H9 (cell line): ENCODE measurements at regions not wholly inside any gene's neighbourhood (a gene's known extent, or its start where the extent isn't known, plus 50 kb on each side); places are given as distances from the start of the nearest gene placed in this dataset.

Experiments
- DNase-seq: peaks from one replicate; pipeline ENCODE4 v3.0.0-alpha.2; 2017
- H2AFZ ChIP-seq: one replicate; pipeline ENCODE4 v1.6.1; 2013; ENCODE audit warnings: mild to moderate bottlenecking, low read length, control low read depth, moderate library complexity
- H2AK5ac ChIP-seq: 2 replicates; pipeline ENCODE4 v1.6.1; 2013; ENCODE audit warnings: low read length, control low read depth, mixed read lengths; ENCODE audit not compliant: insufficient read length
- H2BK120ac ChIP-seq: one replicate; pipeline ENCODE4 v1.6.1; 2013; ENCODE audit warnings: low read depth, mild to moderate bottlenecking, low read length, control low read depth, inconsistent platforms; ENCODE audit not compliant: poor library complexity, severe bottlenecking
- H2BK12ac ChIP-seq: 2 replicates; pipeline ENCODE4 v1.6.1; 2013; ENCODE audit warnings: low read length, control low read depth, mixed read lengths, low read depth; ENCODE audit not compliant: insufficient read length
- H2BK15ac ChIP-seq: 2 replicates; pipeline ENCODE4 v1.6.1; 2013; ENCODE audit warnings: low read depth, low read length, control low read depth
- H2BK20ac ChIP-seq: one replicate; pipeline ENCODE4 v1.6.1; 2013; ENCODE audit warnings: low read depth, mild to moderate bottlenecking, low read length, control low read depth, inconsistent platforms; ENCODE audit not compliant: poor library complexity, severe bottlenecking
- H2BK5ac ChIP-seq: 2 replicates; pipeline ENCODE4 v1.6.1; 2013; ENCODE audit warnings: low read length, control low read depth, mixed read lengths; ENCODE audit not compliant: insufficient read length
- H3K14ac ChIP-seq: 2 replicates; pipeline ENCODE4 v1.6.1; 2013; ENCODE audit warnings: low read length, control low read depth; ENCODE audit not compliant: insufficient read depth
- H3K18ac ChIP-seq: 2 replicates; pipeline ENCODE4 v1.6.1; 2013; ENCODE audit warnings: low read depth, mild to moderate bottlenecking, mixed read lengths, low read length, control low read depth; ENCODE audit not compliant: insufficient read length
- H3K23ac ChIP-seq: 2 replicates; pipeline ENCODE4 v1.6.1; 2013; ENCODE audit warnings: low read length, control low read depth, mixed read lengths, low read depth; ENCODE audit not compliant: insufficient read length
- H3K23me2 ChIP-seq: 2 replicates; pipeline ENCODE4 v1.6.1; 2013; ENCODE audit warnings: low read depth, mild to moderate bottlenecking, mixed read lengths, low read length, control low read depth; ENCODE audit not compliant: insufficient read length, poor library complexity, severe bottlenecking
- H3K27ac ChIP-seq: 2 replicates; pipeline ENCODE4 v1.5.1; 2013; ENCODE audit warnings: low read length, control low read depth, mixed read lengths, low read depth; ENCODE audit not compliant: insufficient read length
- H3K27me3 ChIP-seq: 2 replicates; pipeline ENCODE4 v1.6.1; 2013; ENCODE audit warnings: low read length, control low read depth, inconsistent platforms; ENCODE audit not compliant: insufficient read depth
- H3K4ac ChIP-seq: 2 replicates; pipeline ENCODE4 v1.6.1; 2013; ENCODE audit warnings: low read depth, mild to moderate bottlenecking, control low read depth, inconsistent platforms, low read length, moderate library complexity
- H3K4me1 ChIP-seq: 2 replicates; pipeline ENCODE4 v1.6.1; 2013; ENCODE audit warnings: low read length, control low read depth, inconsistent platforms; ENCODE audit not compliant: insufficient read depth
- H3K4me2 ChIP-seq: 2 replicates; pipeline ENCODE4 v1.6.1; 2013; ENCODE audit warnings: low read length, control low read depth, mixed read lengths; ENCODE audit not compliant: insufficient read length, insufficient read depth
- H3K56ac ChIP-seq: 2 replicates; pipeline ENCODE4 v1.6.1; 2013; ENCODE audit warnings: low read depth, mild to moderate bottlenecking, mixed read lengths, low read length, control low read depth; ENCODE audit not compliant: insufficient read length
- H3K79me1 ChIP-seq: 2 replicates; pipeline ENCODE4 v1.6.1; 2013; ENCODE audit warnings: low read depth, mild to moderate bottlenecking, moderate library complexity, low read length, control low read depth, inconsistent platforms; ENCODE audit not compliant: insufficient read depth, poor library complexity, severe bottlenecking
- H3K79me2 ChIP-seq: 2 replicates; pipeline ENCODE4 v1.6.1; 2013; ENCODE audit warnings: low read length, control low read depth, inconsistent platforms; ENCODE audit not compliant: insufficient read depth
- H3K9ac ChIP-seq: 2 replicates; pipeline ENCODE4 v1.6.1; 2013; ENCODE audit warnings: low read length, control low read depth, mixed read lengths; ENCODE audit not compliant: insufficient read length; ENCODE audit errors: extremely low read depth
- H3K9me3 ChIP-seq: one replicate; pipeline ENCODE4 v1.6.1; 2013; ENCODE audit warnings: low read depth, low read length, inconsistent platforms; ENCODE audit not compliant: control insufficient read depth
- H3T11ph ChIP-seq: one replicate; pipeline ENCODE4 v1.6.1; 2013; ENCODE audit warnings: mild to moderate bottlenecking, low read length, control low read depth, inconsistent platforms
- H4K20me1 ChIP-seq: one replicate; pipeline ENCODE4 v1.6.1; 2013; ENCODE audit not compliant: control insufficient read depth, insufficient read length, insufficient read depth
- H4K5ac ChIP-seq: 2 replicates; pipeline ENCODE4 v1.6.1; 2013; ENCODE audit warnings: low read depth, mild to moderate bottlenecking, mixed read lengths, low read length, control low read depth; ENCODE audit not compliant: insufficient read length
- H4K8ac ChIP-seq: replicated peaks from 2 replicates; pipeline ENCODE4 v1.6.1; 2013; ENCODE audit warnings: low read length, control low read depth, mixed read lengths, low read depth; ENCODE audit not compliant: insufficient read length
- H4K91ac ChIP-seq: 2 replicates; pipeline ENCODE4 v1.6.1; 2013; ENCODE audit warnings: low read depth, mild to moderate bottlenecking, moderate library complexity, mixed read lengths, low read length, control low read depth; ENCODE audit not compliant: insufficient read length
- H3K27ac Mint-ChIP-seq, 3 experiments: 2 replicates in 2 of 3; 3 replicates in 1 of 3; pipeline ENCODE4 v1.8.0; 2020 to 2021; ENCODE audit warnings: mixed read lengths in 3 of 3, mild to moderate bottlenecking in 1 of 3, moderate library complexity in 1 of 3
- H3K27me3 Mint-ChIP-seq: 2 replicates; pipeline ENCODE4 v1.8.0; 2021; ENCODE audit warnings: low read depth, mild to moderate bottlenecking, moderate library complexity, mixed read lengths
- H3K36me3 Mint-ChIP-seq, 3 experiments: 2 replicates in 2 of 3; 3 replicates in 1 of 3; pipeline ENCODE4 v1.8.0; 2020 to 2021; ENCODE audit warnings: low read depth in 3 of 3, mixed read lengths in 3 of 3; ENCODE audit not compliant: insufficient read depth in 1 of 3
- H3K4me1 Mint-ChIP-seq, 2 experiments: 2 replicates each; pipeline ENCODE4 v1.8.0; 2020; ENCODE audit warnings: mixed read lengths in 2 of 2
- H3K4me3 Mint-ChIP-seq, 2 experiments: 2 replicates in 1 of 2; 3 replicates in 1 of 2; pipeline ENCODE4 v1.8.0; 2020 to 2021; ENCODE audit warnings: mild to moderate bottlenecking in 2 of 2, mixed read lengths in 2 of 2, moderate library complexity in 1 of 2
- H3K9me3 Mint-ChIP-seq, 2 experiments: 2 replicates in 1 of 2; 3 replicates in 1 of 2; pipeline ENCODE4 v1.8.0; 2020; ENCODE audit warnings: mild to moderate bottlenecking in 2 of 2, mixed read lengths in 2 of 2, moderate library complexity in 1 of 2
- CTCF ChIP-seq: fragments of 200-600 bp; sonication (generic); conservative IDR thresholded peaks from 3 replicates; pipeline ENCODE4 v1.8.0; 2021; ENCODE audit warnings: antibody characterized with exemption, mild to moderate bottlenecking

GRCh38 chr7:33666531-33666930, 238.8 kb upstream of the BMPER start:
- Mint-ChIP-seq H3K27me3 (no peaks in the 10 kb centered on the region), H3K4me3 (no peak overlapping the region), H3K36me3 (no peaks in the 10 kb centered on the region), H3K27ac (no peak overlapping the region), H3K4me1 (peaks cover 8 to 9% of the 10 kb centered on the region in 2 experiments), H3K9me3 (no peaks in the 10 kb centered on the region; a peak in 1 of 5 replicates)
- Histone ChIP-seq H3K56ac (no peak overlapping the region), H2AK5ac (no peak overlapping the region), H4K20me1 (no peaks in the 10 kb centered on the region), H3K4ac (no peak overlapping the region), H2BK20ac (no peak overlapping the region), H2AFZ (no peak overlapping the region), H2BK120ac (no peak overlapping the region), H2BK12ac (no peak overlapping the region), H3K27ac (no peak overlapping the region), H3K23me2 (no peaks in the 10 kb centered on the region), H2BK5ac (no peak overlapping the region), H4K5ac (no peak overlapping the region), H3K14ac (no peak overlapping the region), H3T11ph (no peak overlapping the region), H3K9ac (no peak overlapping the region), H4K8ac (no peak overlapping the region), H3K4me2 (no peak overlapping the region), H2BK15ac (no peak overlapping the region), H3K18ac (no peak overlapping the region), H3K79me2 (no peaks in the 10 kb centered on the region), H3K9me3 (no peaks in the 10 kb centered on the region), H3K23ac (no peak overlapping the region), H3K27me3 (no peaks in the 10 kb centered on the region), H3K79me1 (no peaks in the 10 kb centered on the region), H4K91ac (no peak overlapping the region), H3K4me1 (0 out of 2 replicates have a peak, but pooled peaks cover 2% of the 10 kb centered on the region)
- no peak for TF ChIP-seq CTCF
- no peak for DNase-seq
